Hepatocyte (in vitro differentiated cells): ENCODE measurements at regions not wholly inside any gene's neighbourhood (a gene's known extent, or its start where the extent isn't known, plus 50 kb on each side); places are given as distances from the start of the nearest gene placed in this dataset.

Experiments used
- DNase-seq: peaks from one replicate; pipeline ENCODE4 v3.0.0-alpha.2; 2016; ENCODE audit warnings: low spot score
- H2AFZ ChIP-seq: fragments of 200-600 bp; sonication (generic); 2 replicates; pipeline ENCODE4 v1.6.0; 2016; ENCODE audit warnings: antibody characterized with exemption, mild to moderate bottlenecking
- H3K27ac ChIP-seq: fragments of 200-600 bp; sonication (generic); 2 replicates; pipeline ENCODE4 v1.5.1; 2016; ENCODE audit warnings: mild to moderate bottlenecking
- H3K27me3 ChIP-seq: fragments of 200-600 bp; sonication (generic); 2 replicates; pipeline ENCODE4 v1.6.1; 2016
- H3K36me3 ChIP-seq: fragments of 200-600 bp; sonication (generic); replicated peaks from 2 replicates; pipeline ENCODE4 v1.5.1; 2016; ENCODE audit warnings: low read depth; ENCODE audit not compliant: insufficient read depth
- H3K4me1 ChIP-seq: fragments of 200-600 bp; sonication (generic); 2 replicates; pipeline ENCODE4 v1.5.1; 2016; ENCODE audit warnings: mild to moderate bottlenecking, moderate library complexity; ENCODE audit not compliant: insufficient read depth
- H3K4me2 ChIP-seq: fragments of 200-600 bp; sonication (generic); 2 replicates; pipeline ENCODE4 v1.6.0; 2016
- H3K4me3 ChIP-seq: fragments of 200-600 bp; sonication (generic); 2 replicates; pipeline ENCODE4 v1.5.1; 2016; ENCODE audit warnings: mild to moderate bottlenecking
- H3K79me2 ChIP-seq: fragments of 200-600 bp; sonication (generic); 2 replicates; pipeline ENCODE4 v1.6.0; 2017; ENCODE audit warnings: mild to moderate bottlenecking
- H3K9me2 ChIP-seq: fragments of 200-600 bp; sonication (generic); replicated peaks from 2 replicates; pipeline ENCODE4 v1.6.0; 2017; ENCODE audit warnings: mild to moderate bottlenecking; ENCODE audit not compliant: insufficient read depth
- H3K9me3 ChIP-seq: fragments of 200-600 bp; sonication (generic); 2 replicates; pipeline ENCODE4 v1.5.1; 2016; ENCODE audit warnings: low read depth, mild to moderate bottlenecking
- H4K20me1 ChIP-seq: fragments of 200-600 bp; sonication (generic); 2 replicates; pipeline ENCODE4 v1.6.0; 2016; ENCODE audit warnings: mild to moderate bottlenecking; ENCODE audit not compliant: insufficient read depth, poor library complexity, severe bottlenecking
- EZH2 ChIP-seq: fragments of 200-600 bp; sonication (generic); IDR thresholded peaks from 2 replicates; pipeline ENCODE4 v1.6.1; 2016; ENCODE audit warnings: antibody characterized with exemption, mild to moderate bottlenecking, borderline replicate concordance
- EZH2phosphoT487 ChIP-seq: fragments of 200-600 bp; sonication (generic); IDR thresholded peaks from one replicate; pipeline ENCODE4 v1.6.1; 2018; ENCODE audit warnings: antibody characterized with exemption, mild to moderate bottlenecking, low read depth, moderate library complexity; ENCODE audit not compliant: unreplicated experiment, severe bottlenecking
- WGBS: methylation state at CpG from one replicate; pipeline ENCODE4 v1.1.6; 2016; ENCODE audit warnings: low lambda C conversion rate; ENCODE audit errors: missing lambda C conversion rate; 5-methylcytosine and 5-hydroxymethylcytosine counted together
- TF ChIP-seq, protein P1 (sequence below): fragments of 200-600 bp; sonication (generic); IDR thresholded peaks from 2 replicates; pipeline ENCODE4 v1.5.1; 2016; ENCODE audit warnings: antibody characterized with exemption, mild to moderate bottlenecking; ENCODE audit not compliant: poor library complexity

DNA sequence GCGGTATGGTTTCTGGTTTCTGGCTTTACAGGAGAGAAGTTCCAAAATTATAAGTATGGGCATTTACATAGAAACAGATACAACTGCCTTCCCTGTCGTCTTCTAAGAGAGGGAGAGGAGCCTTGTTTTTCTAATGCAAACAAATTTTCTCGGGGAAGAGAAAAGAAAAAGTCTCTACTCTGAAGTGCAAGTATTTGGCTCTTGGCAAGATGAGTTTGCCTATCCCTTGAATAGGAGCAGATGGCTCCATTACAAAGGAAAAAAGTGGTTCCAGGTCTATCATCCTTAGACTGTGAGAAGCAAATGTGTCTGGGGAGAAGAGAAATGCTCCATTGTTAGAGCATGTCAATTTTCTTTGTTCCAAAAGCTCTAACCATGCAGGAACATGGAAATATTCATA is 455.6 kb downstream of the BUD13 start:
- no peaks in the 10 kb centered on the region for H3K79me2 ChIP-seq
- DNase-seq: no peak
- no peak overlapping the region for H2AFZ ChIP-seq
- no peaks in the 10 kb centered on the region for H4K20me1 ChIP-seq
- 54% methylated on average over 3 of the region's 3 CpGs for WGBS
- peaks cover 9% of the 10 kb centered on the region for H3K27me3 ChIP-seq
- H3K27ac ChIP-seq: no peak overlapping the region
- no peaks in the 10 kb centered on the region for H3K9me2 ChIP-seq
- no peak overlapping the region for H3K4me3 ChIP-seq
- no peaks in the 10 kb centered on the region for H3K9me3 ChIP-seq
- no peaks in the 10 kb centered on the region for H3K36me3 ChIP-seq
- H3K4me2 ChIP-seq: no peak overlapping the region
- no peak for TF ChIP-seq EZH2phosphoT487
- no peak for TF ChIP-seq EZH2
- peaks cover 7% of the 10 kb centered on the region for H3K4me1 ChIP-seq

DNA sequence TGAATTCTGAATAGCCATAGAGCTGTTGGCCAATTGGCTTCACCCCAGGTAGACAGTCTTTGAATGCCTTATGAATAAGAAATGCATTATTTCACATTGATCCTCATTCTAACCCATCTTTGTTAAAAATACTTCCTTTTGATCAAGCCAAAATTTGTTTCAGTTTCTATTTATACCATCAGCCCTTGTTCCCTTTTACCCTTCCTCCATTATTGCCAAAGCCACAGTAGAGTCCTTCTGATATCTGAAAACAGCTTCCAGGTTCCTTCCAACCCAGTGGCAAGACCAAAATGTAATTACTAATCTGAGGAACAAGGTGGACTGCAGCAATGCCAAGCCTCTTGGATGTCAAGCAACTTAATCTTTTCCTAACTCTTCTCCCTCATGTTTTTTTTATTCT is 458.8 kb downstream of the BUD13 start:
- no peaks in the 10 kb centered on the region for H3K36me3 ChIP-seq
- TF ChIP-seq, protein P1, sequence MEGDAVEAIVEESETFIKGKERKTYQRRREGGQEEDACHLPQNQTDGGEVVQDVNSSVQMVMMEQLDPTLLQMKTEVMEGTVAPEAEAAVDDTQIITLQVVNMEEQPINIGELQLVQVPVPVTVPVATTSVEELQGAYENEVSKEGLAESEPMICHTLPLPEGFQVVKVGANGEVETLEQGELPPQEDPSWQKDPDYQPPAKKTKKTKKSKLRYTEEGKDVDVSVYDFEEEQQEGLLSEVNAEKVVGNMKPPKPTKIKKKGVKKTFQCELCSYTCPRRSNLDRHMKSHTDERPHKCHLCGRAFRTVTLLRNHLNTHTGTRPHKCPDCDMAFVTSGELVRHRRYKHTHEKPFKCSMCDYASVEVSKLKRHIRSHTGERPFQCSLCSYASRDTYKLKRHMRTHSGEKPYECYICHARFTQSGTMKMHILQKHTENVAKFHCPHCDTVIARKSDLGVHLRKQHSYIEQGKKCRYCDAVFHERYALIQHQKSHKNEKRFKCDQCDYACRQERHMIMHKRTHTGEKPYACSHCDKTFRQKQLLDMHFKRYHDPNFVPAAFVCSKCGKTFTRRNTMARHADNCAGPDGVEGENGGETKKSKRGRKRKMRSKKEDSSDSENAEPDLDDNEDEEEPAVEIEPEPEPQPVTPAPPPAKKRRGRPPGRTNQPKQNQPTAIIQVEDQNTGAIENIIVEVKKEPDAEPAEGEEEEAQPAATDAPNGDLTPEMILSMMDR: no peak
- TF ChIP-seq EZH2phosphoT487 (no peak), EZH2 (no peak)
- H3K9me3 ChIP-seq: no peaks in the 10 kb centered on the region
- H3K4me3 ChIP-seq: no peak overlapping the region
- no peaks in the 10 kb centered on the region for H4K20me1 ChIP-seq
- H3K4me2 ChIP-seq: no peak overlapping the region
- H3K27me3 ChIP-seq: peaks cover 9% of the 10 kb centered on the region
- H3K4me1 ChIP-seq: peaks cover 7% of the 10 kb centered on the region
- no peaks in the 10 kb centered on the region for H3K9me2 ChIP-seq
- DNase-seq: no peak
- H2AFZ ChIP-seq: no peak overlapping the region
- H3K79me2 ChIP-seq: no peaks in the 10 kb centered on the region
- no peak overlapping the region for H3K27ac ChIP-seq

DNA sequence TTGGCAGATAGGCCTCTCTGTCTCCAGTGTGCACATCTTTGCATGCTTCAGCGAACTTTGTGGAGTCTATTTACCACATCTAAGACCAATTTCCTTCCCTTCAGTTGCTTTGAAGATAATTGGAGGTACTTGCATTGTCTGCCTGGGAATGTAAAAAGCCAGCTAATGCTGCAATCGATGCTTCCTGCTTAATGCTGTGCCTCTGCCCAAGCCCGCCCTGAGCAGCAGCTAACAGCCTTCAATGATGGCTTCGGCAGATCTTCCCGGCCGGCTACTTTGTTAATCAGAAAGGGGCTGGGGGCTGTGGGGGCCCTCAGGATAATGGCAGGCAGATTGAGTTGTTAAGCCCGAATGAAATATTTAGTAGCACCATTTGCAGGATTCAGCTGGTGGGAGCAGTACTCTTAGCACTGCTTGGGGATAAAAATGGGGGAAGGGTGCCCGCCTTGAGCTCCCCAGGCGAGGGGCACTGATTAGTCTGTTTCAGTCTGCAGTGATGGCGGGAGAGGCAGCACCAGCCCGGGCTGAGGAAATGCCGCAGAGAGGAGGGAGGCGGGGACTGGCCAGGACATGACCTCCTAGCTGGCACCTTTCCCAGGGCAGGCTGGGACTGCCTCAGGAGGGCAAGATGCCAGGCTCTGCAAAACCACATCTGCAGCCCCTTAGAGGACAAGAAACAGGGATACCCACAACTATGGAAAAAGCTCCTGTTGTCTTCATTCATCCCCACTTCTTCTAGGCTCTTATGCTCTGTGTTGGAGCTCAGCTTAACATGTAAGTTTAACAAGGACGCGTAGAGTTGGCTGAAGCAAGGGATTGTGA is 460.0 kb downstream of the BUD13 start:
- TF ChIP-seq, protein P1: no peak
- TF ChIP-seq EZH2 (no peak), EZH2phosphoT487 (no peak)
- 65% methylated on average over 15 of the region's 15 CpGs for WGBS
- H3K79me2 ChIP-seq: no peaks in the 10 kb centered on the region
- peak; percentile 72 for DNase-seq
- no peaks in the 10 kb centered on the region for H3K9me2 ChIP-seq
- H4K20me1 ChIP-seq: no peaks in the 10 kb centered on the region
- no peaks in the 10 kb centered on the region for H3K9me3 ChIP-seq
- no peaks in the 10 kb centered on the region for H3K36me3 ChIP-seq
- peak overlapping the region; percentile 29 for H3K4me2 ChIP-seq
- no peak overlapping the region for H3K4me3 ChIP-seq
- H2AFZ ChIP-seq: no peak overlapping the region
- H3K4me1 ChIP-seq: peaks cover 7% of the 10 kb centered on the region
- H3K27me3 ChIP-seq: peaks cover 2% of the 10 kb centered on the region
- H3K27ac ChIP-seq: peak overlapping the region; percentile 34

- no peak overlapping the region for H3K4me3 ChIP-seq
- peaks cover 7% of the 10 kb centered on the region for H3K4me1 ChIP-seq
- no peak overlapping the region for H3K27ac ChIP-seq
- peaks cover 2% of the 10 kb centered on the region for H3K27me3 ChIP-seq
- H3K36me3 ChIP-seq: no peaks in the 10 kb centered on the region
- WGBS: 95% methylated on average over 3 of the region's 3 CpGs
- H3K9me3 ChIP-seq: no peaks in the 10 kb centered on the region
- H2AFZ ChIP-seq: no peak overlapping the region
- H3K79me2 ChIP-seq: no peaks in the 10 kb centered on the region
- H3K9me2 ChIP-seq: no peaks in the 10 kb centered on the region
- H4K20me1 ChIP-seq: no peaks in the 10 kb centered on the region
- DNase-seq: no peak
- TF ChIP-seq, protein P1: no peak
- TF ChIP-seq EZH2 (no peak), EZH2phosphoT487 (no peak)
- H3K4me2 ChIP-seq: no peak overlapping the region
Observed at GRCh38 chr11:116311206-116311605, 461.6 kb downstream of the BUD13 start.
